HCT116 (cell line): ENCODE measurements at regions not wholly inside any gene's neighbourhood (a gene's known extent, or its start where the extent isn't known, plus 50 kb on each side); places are given as distances from the start of the nearest gene placed in this dataset.

Source experiments
- ATAC-seq: fragments of 200-7000 bp; cut with Tn5 transposase; 2 replicates; pipeline ENCODE4 v1.9.1; 2020; ENCODE audit warnings: mild to moderate bottlenecking, moderate library complexity
- BruUV-seq: library from RNA; stranded (reverse); fragments of 400-500 nt; replicated peaks from 2 replicates; lab custom pipeline; 2021; lab: Mats Ljungman, UMichigan
- CTCF ChIA-PET: fragments of 300-600 bp; sonication (Branson Sonifier 250); formaldehyde crosslinking; loops from one replicate; lab custom pipeline; 2021; ENCODE audit warnings: antibody characterized with exemption; lab: Charles Lee
- POLR2A ChIA-PET: fragments of 300-600, 350-600 bp; sonication (Branson Sonifier 250); formaldehyde crosslinking; loops from one replicate; lab custom pipeline; 2021; ENCODE audit warnings: antibody characterized with exemption; lab: Charles Lee
- RAD21 ChIA-PET, 2 experiments: fragments of 300-600 bp; sonication (Branson Sonifier 250); formaldehyde crosslinking; loops; one replicate each; lab custom pipeline; 2023; ENCODE audit warnings: low total read pairs in 2 of 2; ENCODE audit not compliant: uncharacterized antibody in 2 of 2, unreplicated experiment in 2 of 2, low non-redundant PET in 1 of 2; lab: Charles Lee
- DNase-seq: peaks from one replicate; pipeline ENCODE4 v3.0.0-alpha.2; 2010; ENCODE audit warnings: low read depth, low spot score
- H2AFZ ChIP-seq: fragments of 200-600 bp; shearing (Covaris generic), sonication (generic); 2 replicates; pipeline ENCODE4 v1.6.1; 2017; ENCODE audit warnings: low read depth, mixed run types, mixed read lengths, antibody characterized with exemption, low read length; ENCODE audit not compliant: poor library complexity, severe bottlenecking
- H3K27ac ChIP-seq: 2 replicates; pipeline ENCODE4 v1.5.1; 2012; ENCODE audit warnings: low read depth, low read length
- H3K27me3 ChIP-seq: fragments of 200-600 bp; sonication (generic); 2 replicates; pipeline ENCODE4 v1.6.1; 2016; ENCODE audit warnings: mixed run types, low read length, mixed read lengths; ENCODE audit not compliant: insufficient read depth
- H3K36me3 ChIP-seq, 2 experiments: fragments of 200-500 bp in 1 of 2; fragments of 200-600 bp in 1 of 2; sonication (Bioruptor generic) in 1 of 2; sonication (generic) in 1 of 2; 2 replicates each; pipeline versions ENCODE4 v1.5.1 to v1.6.1; 2014 to 2016; ENCODE audit warnings: low read length in 2 of 2, inconsistent platforms in 1 of 2, mixed read lengths in 1 of 2, mixed run types in 1 of 2; ENCODE audit not compliant: insufficient read depth in 2 of 2, control insufficient read depth in 1 of 2
- H3K4me1 ChIP-seq, 2 experiments: fragments of 200-600 bp in 1 of 2; sonication (generic) in 1 of 2; 2 replicates each; pipeline versions ENCODE4 v1.5.1 to v1.6.1; 2012 to 2017; ENCODE audit warnings: low read length in 2 of 2, inconsistent platforms in 1 of 2, mild to moderate bottlenecking in 1 of 2, mixed read lengths in 1 of 2, mixed run types in 1 of 2, moderate library complexity in 1 of 2; ENCODE audit not compliant: insufficient read depth in 2 of 2, control insufficient read depth in 1 of 2
- H3K4me2 ChIP-seq: fragments of 200-600 bp; sonication (generic); 2 replicates; pipeline ENCODE4 v1.6.1; 2017; ENCODE audit warnings: mixed run types, low read length, mixed read lengths
- H3K4me3 ChIP-seq, 2 experiments: fragments of 200-600 bp in 1 of 2; sonication (generic) in 1 of 2; replicated peaks in 1 of 2; 2 replicates each; pipeline ENCODE4 v1.5.1; 2011 to 2016; ENCODE audit warnings: low read length in 2 of 2, control low read depth in 1 of 2, low read depth in 1 of 2, mild to moderate bottlenecking in 1 of 2, mixed read lengths in 1 of 2, mixed run types in 1 of 2
- H3K79me2 ChIP-seq: fragments of 200-600 bp; sonication (generic); 2 replicates; pipeline ENCODE4 v1.6.1; 2017; ENCODE audit warnings: mild to moderate bottlenecking, mixed run types, low read length, moderate library complexity, mixed read lengths; ENCODE audit not compliant: insufficient read depth
- H3K9ac ChIP-seq: fragments of 200-600 bp; sonication (generic); 2 replicates; pipeline ENCODE4 v1.6.1; 2016; ENCODE audit warnings: low read length, mixed read lengths
- H3K9me2 ChIP-seq: fragments of 200-600 bp; sonication (generic), shearing (Covaris generic); 2 replicates; pipeline ENCODE4 v1.6.1; 2017; ENCODE audit warnings: mixed run types, mild to moderate bottlenecking, moderate library complexity; ENCODE audit not compliant: insufficient read depth
- H3K9me3 ChIP-seq, 2 experiments: fragments of 200-500 bp in 1 of 2; fragments of 200-600 bp in 1 of 2; sonication (Bioruptor generic) in 1 of 2; sonication (generic) in 1 of 2; 2 replicates each; pipeline ENCODE4 v1.6.1; 2014 to 2017; ENCODE audit warnings: low read length in 2 of 2, mixed read lengths in 2 of 2, inconsistent platforms in 1 of 2, low read depth in 1 of 2, mild to moderate bottlenecking in 1 of 2, mixed run types in 1 of 2, moderate library complexity in 1 of 2; ENCODE audit not compliant: control insufficient read depth in 1 of 2, insufficient read depth in 1 of 2
- H4K20me1 ChIP-seq: fragments of 200-600 bp; sonication (generic), shearing (Covaris generic); 2 replicates; pipeline ENCODE4 v1.6.1; 2017; ENCODE audit warnings: mixed run types, mild to moderate bottlenecking, moderate library complexity; ENCODE audit not compliant: insufficient read depth
- ATF3 ChIP-seq: IDR thresholded peaks from 2 replicates; pipeline ENCODE4 v1.6.1; 2012
- EGR1 ChIP-seq: IDR thresholded peaks from 2 replicates; pipeline ENCODE4 v1.6.1; 2012; ENCODE audit warnings: low read depth
- EZH2phosphoT487 ChIP-seq: fragments of 200-600 bp; IDR thresholded peaks from 2 replicates; pipeline ENCODE4 v1.6.1; 2018; ENCODE audit warnings: antibody characterized with exemption, borderline replicate concordance
- FOSL1 ChIP-seq: IDR thresholded peaks from 2 replicates; pipeline ENCODE4 v1.6.1; 2012; ENCODE audit warnings: low read depth
- JUND ChIP-seq: IDR thresholded peaks from 2 replicates; pipeline ENCODE4 v1.6.1; 2012
- POLR2A ChIP-seq: IDR thresholded peaks from 2 replicates; pipeline ENCODE4 v1.7.0; 2011; ENCODE audit warnings: borderline replicate concordance; ENCODE audit not compliant: insufficient read depth, insufficient read length; ENCODE audit errors: extremely low read depth
- TCF7L2 ChIP-seq: IDR thresholded peaks from 2 replicates; pipeline ENCODE4 v1.7.0; 2011; ENCODE audit warnings: borderline replicate concordance, inconsistent platforms; ENCODE audit not compliant: insufficient read depth, insufficient read length; ENCODE audit errors: extremely low read depth
- intact Hi-C: fragments of 100-400 bp; cut with micrococcal nuclease; formaldehyde crosslinking; loops from 2 replicates; pipeline ENCODE4 v1.10.0; 2022

- TF ChIP-seq TCF7L2: no peak
- TF ChIP-seq EZH2phosphoT487: no peak
- TF ChIP-seq EGR1: no peak
- no peak for TF ChIP-seq FOSL1
- no peak for TF ChIP-seq ATF3
- TF ChIP-seq POLR2A: no peak
Observed at GRCh38 chr6:169843991-169844390, 92.6 kb downstream of the ERMARD start (continued).

- H4K20me1 ChIP-seq: no peaks in the 10 kb centered on the region
- H3K27ac ChIP-seq: no peak overlapping the region
- no peaks in the 10 kb centered on the region for H3K9me3 ChIP-seq
- ChIA-PET CTCF (no interaction called here), POLR2A (no interaction called here), RAD21 (no interaction called here)
- no peaks in the 10 kb centered on the region for H3K4me1 ChIP-seq
- H3K4me3 ChIP-seq: no peak overlapping the region
- no peaks in the 10 kb centered on the region for H3K9me2 ChIP-seq
- intact Hi-C loops: no loop called here
- no peak for TF ChIP-seq POLR2A
- H3K27me3 ChIP-seq: peaks cover 16% of the 10 kb centered on the region; the same call in 1 of the 2 replicates
- no peaks in the 10 kb centered on the region for H3K36me3 ChIP-seq
- BruUV-seq: no TSS peak
- H3K79me2 ChIP-seq: no peaks in the 10 kb centered on the region
- H3K9ac ChIP-seq: no peak overlapping the region
- no peak for DNase-seq
- ATAC-seq: no peak
- no peak overlapping the region for H3K4me2 ChIP-seq
- no peak overlapping the region for H2AFZ ChIP-seq
Observed at GRCh38 chr6:169843110-169843509, 91.7 kb downstream of the ERMARD start.

GRCh38 chr6:169841907-169842606 is 90.6 kb downstream of the ERMARD start:
- DNase-seq: no peak
- Histone ChIP-seq H2AFZ (no peak overlapping the region), H3K79me2 (no peaks in the 10 kb centered on the region), H3K36me3 (no peaks in the 10 kb centered on the region), H3K27me3 (peaks cover 16% of the 10 kb centered on the region; the same call in 1 of the 2 replicates), H3K9me3 (no peaks in the 10 kb centered on the region), H4K20me1 (no peaks in the 10 kb centered on the region), H3K9ac (no peak overlapping the region), H3K4me3 (no peak overlapping the region), H3K4me1 (no peaks in the 10 kb centered on the region), H3K4me2 (no peak overlapping the region), H3K27ac (no peak overlapping the region), H3K9me2 (no peaks in the 10 kb centered on the region)
- intact Hi-C loops: no loop called here
- CTCF ChIA-PET: interaction anchor here (0.8 kb wide), 1 partner anchor 10 kb away, joined by 4 read pairs; no protein-coding TSS in a partner anchor
- no TSS peak for BruUV-seq
- TF ChIP-seq JUND: no peak
- RAD21 ChIA-PET: no interaction called here
- POLR2A ChIA-PET: no interaction called here
- ATAC-seq: no peak
